ENCODE measurements at regions not wholly inside any gene's neighbourhood (a gene's known extent, or its start where the extent isn't known, plus 50 kb on each side); places are given as distances from the start of the nearest gene placed in this dataset.

DNA sequence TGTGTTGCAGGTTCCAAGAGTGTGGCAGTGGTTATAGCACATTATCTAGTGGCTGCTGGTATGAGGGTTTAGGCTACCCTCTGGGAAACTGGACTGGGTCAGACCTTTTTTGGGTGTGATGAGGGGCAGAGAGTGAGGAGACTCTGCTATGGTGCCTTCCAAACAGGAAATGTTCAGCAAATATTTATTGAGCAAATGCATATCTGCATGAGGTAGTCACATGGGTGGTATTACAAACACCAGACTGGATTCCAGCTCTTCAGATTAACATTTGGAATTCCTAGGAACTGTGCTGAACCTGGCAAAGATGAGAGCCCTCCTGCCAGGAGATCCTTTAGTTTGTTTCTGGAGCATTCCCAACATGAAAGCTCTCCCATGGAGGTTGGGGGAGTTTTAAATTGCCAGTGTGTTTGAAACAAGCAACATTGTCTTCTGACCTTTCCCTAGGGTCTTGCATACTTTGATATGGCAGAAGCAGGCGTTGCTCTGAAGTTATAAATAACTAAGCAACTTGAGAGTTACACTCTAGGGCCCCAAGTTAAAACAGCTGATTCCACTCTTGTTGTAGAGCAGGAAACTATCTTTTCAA lies 341.2 kb upstream of the C2CD4B start:
- no peak for TF ChIP-seq POLR2A (IDR thresholded peaks at IDR 0.05)
- TF ChIP-seq, protein P1, sequence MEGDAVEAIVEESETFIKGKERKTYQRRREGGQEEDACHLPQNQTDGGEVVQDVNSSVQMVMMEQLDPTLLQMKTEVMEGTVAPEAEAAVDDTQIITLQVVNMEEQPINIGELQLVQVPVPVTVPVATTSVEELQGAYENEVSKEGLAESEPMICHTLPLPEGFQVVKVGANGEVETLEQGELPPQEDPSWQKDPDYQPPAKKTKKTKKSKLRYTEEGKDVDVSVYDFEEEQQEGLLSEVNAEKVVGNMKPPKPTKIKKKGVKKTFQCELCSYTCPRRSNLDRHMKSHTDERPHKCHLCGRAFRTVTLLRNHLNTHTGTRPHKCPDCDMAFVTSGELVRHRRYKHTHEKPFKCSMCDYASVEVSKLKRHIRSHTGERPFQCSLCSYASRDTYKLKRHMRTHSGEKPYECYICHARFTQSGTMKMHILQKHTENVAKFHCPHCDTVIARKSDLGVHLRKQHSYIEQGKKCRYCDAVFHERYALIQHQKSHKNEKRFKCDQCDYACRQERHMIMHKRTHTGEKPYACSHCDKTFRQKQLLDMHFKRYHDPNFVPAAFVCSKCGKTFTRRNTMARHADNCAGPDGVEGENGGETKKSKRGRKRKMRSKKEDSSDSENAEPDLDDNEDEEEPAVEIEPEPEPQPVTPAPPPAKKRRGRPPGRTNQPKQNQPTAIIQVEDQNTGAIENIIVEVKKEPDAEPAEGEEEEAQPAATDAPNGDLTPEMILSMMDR (IDR thresholded peaks at IDR 0.05) = no peak

Data from heart left ventricle (tissue), 13 donors.